Neural crest cell (in vitro differentiated cells): ENCODE measurements at regions not wholly inside any gene's neighbourhood (a gene's known extent, or its start where the extent isn't known, plus 50 kb on each side); places are given as distances from the start of the nearest gene placed in this dataset.

Source experiments
- DNase-seq: peaks from one replicate; pipeline ENCODE4 v3.0.0; 2021; ENCODE audit warnings: low read depth, mixed read lengths, low spot score
- H3K27ac Mint-ChIP-seq: one replicate; pipeline ENCODE4 v1.8.0; 2021; ENCODE audit warnings: mild to moderate bottlenecking, mixed read lengths; ENCODE audit not compliant: unreplicated experiment
- H3K27me3 Mint-ChIP-seq: 2 replicates; pipeline ENCODE4 v1.8.0; 2021; ENCODE audit warnings: low read depth, mild to moderate bottlenecking, mixed read lengths
- H3K36me3 Mint-ChIP-seq: 2 replicates; pipeline ENCODE4 v1.8.0; 2021; ENCODE audit warnings: low read depth, mild to moderate bottlenecking, mixed read lengths
- H3K4me1 Mint-ChIP-seq: 2 replicates; pipeline ENCODE4 v1.8.0; 2021; ENCODE audit warnings: mixed read lengths
- H3K4me3 Mint-ChIP-seq: one replicate; pipeline ENCODE4 v1.8.0; 2021; ENCODE audit warnings: mild to moderate bottlenecking, mixed read lengths
- H3K9me3 Mint-ChIP-seq: 2 replicates; pipeline ENCODE4 v1.8.0; 2021; ENCODE audit warnings: mixed read lengths
- TF ChIP-seq, protein P1 (sequence below): fragments of 200-600 bp; sonication (generic); conservative IDR thresholded peaks from 2 replicates; pipeline ENCODE4 v1.5.0; 2021; ENCODE audit warnings: antibody characterized with exemption, mild to moderate bottlenecking

DNA sequence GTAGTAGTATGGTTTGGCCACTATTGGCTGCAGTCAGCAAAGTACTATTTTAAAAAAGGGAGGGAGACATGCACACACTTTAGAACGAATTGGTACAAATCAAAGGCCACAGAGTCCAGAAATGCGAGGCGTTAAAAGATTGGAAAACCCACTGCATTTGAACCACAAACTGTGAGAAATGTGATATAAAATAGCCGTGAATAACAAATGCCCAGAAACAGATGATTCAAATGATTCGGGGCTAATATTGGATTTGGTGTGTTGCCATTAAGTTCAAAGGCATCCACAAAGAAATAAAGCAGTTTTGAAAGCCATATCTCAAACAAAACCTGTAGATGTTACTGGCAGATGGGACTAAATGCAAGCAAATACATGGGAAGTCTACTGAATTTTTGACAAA, 140.9 kb upstream of the HMHB1 start:
- TF ChIP-seq, protein P1, sequence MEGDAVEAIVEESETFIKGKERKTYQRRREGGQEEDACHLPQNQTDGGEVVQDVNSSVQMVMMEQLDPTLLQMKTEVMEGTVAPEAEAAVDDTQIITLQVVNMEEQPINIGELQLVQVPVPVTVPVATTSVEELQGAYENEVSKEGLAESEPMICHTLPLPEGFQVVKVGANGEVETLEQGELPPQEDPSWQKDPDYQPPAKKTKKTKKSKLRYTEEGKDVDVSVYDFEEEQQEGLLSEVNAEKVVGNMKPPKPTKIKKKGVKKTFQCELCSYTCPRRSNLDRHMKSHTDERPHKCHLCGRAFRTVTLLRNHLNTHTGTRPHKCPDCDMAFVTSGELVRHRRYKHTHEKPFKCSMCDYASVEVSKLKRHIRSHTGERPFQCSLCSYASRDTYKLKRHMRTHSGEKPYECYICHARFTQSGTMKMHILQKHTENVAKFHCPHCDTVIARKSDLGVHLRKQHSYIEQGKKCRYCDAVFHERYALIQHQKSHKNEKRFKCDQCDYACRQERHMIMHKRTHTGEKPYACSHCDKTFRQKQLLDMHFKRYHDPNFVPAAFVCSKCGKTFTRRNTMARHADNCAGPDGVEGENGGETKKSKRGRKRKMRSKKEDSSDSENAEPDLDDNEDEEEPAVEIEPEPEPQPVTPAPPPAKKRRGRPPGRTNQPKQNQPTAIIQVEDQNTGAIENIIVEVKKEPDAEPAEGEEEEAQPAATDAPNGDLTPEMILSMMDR: no peak
- Mint-ChIP-seq H3K27me3 (no peaks in the 10 kb centered on the region), H3K9me3 (peaks cover 3% of the 10 kb centered on the region), H3K36me3 (no peaks in the 10 kb centered on the region), H3K4me3 (no peak overlapping the region), H3K4me1 (no peaks in the 10 kb centered on the region), H3K27ac (no peak overlapping the region)
- DNase-seq: no peak

DNA sequence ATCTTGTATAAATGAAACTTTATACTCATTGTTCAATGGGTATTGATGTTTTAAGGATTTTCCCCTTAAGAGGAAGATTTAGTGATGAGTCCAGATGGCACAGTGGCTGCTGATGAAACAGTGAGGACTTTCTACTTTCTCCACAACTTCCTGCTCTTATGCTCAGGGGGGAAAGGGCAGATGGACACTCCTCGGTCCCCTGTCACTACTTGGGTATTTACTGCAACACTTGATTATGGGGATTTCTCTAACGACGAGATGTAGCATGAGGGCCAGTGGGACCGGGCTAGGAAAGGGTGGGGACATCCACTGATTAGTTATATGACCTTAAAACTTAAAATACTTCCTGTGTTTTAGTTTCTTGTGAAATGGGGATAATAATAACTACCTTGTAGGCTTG, 146.1 kb upstream of the HMHB1 start:
- DNase-seq: no peak
- TF ChIP-seq, protein P1: no peak
- no peak overlapping the region for H3K4me3 Mint-ChIP-seq
- H3K9me3 Mint-ChIP-seq: peaks cover 3% of the 10 kb centered on the region
- no peaks in the 10 kb centered on the region for H3K36me3 Mint-ChIP-seq
- no peak overlapping the region for H3K27ac Mint-ChIP-seq
- H3K27me3 Mint-ChIP-seq: no peaks in the 10 kb centered on the region
- no peaks in the 10 kb centered on the region for H3K4me1 Mint-ChIP-seq

DNA sequence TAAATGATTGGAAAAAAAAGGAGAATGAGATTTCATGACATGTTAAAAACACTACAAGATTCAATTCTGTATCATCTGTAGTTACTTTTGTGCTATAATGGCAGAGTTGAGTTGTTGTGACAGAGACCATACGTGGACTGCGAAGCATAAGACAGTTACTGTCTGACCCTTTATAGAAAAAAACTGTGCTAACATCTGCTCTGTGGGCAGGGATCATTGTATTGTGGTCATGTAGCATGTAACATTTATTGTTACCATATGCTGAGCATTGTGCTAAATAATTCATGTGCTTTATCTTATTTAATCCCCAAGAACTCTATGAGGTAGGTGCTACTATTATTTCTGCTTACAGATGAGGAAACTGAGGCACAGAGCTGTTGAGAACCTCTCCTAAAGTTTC, 147.3 kb upstream of the HMHB1 start:
- Mint-ChIP-seq H3K4me1 (no peaks in the 10 kb centered on the region), H3K36me3 (no peaks in the 10 kb centered on the region), H3K27ac (no peak overlapping the region), H3K9me3 (no peaks in the 10 kb centered on the region), H3K4me3 (no peak overlapping the region), H3K27me3 (no peaks in the 10 kb centered on the region)
- DNase-seq: no peak
- TF ChIP-seq, protein P1: no peak

DNA sequence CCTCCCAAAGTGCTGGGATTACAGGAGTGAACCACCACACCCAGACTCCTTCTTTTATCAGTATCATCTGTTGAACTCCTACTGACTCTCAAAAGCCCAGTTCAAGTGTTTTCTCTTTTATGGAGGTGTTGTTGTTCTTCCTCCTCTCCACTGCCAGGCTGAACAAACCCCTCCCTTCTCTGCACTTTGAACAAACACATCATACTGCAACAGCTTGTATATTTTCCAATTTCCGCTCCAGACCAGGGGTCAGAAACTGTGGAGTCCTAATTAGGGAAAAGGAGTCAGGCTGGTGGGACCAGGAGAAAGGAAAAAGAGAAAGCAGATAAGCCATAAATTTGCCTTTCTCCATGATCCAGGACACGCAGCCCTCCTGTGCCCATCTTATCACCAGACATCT, 148.1 kb upstream of the HMHB1 start:
- DNase-seq: no peak
- no peaks in the 10 kb centered on the region for H3K27me3 Mint-ChIP-seq
- H3K4me1 Mint-ChIP-seq: no peaks in the 10 kb centered on the region
- no peaks in the 10 kb centered on the region for H3K9me3 Mint-ChIP-seq
- TF ChIP-seq, protein P1: no peak
- no peaks in the 10 kb centered on the region for H3K36me3 Mint-ChIP-seq
- no peak overlapping the region for H3K27ac Mint-ChIP-seq
- H3K4me3 Mint-ChIP-seq: no peak overlapping the region

DNA sequence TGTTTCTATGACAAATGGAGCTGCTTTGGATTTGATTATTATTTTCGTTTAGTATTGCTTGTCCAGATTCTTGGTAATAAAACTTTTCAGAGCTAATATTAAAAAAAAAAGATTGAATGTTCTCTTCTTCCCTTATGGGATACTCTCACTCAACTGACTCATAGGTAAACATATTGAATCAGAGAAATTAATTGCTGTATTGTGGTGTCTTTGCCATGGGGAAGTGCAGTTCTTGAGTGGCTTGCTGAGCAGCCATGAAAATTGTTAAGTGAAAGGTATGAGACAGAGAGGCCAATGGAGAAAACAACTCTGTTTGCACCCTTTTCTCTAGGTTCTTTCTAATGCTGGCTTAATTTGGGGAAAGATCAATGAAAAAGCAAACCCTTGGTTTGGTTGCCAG, 149.9 kb upstream of the HMHB1 start:
- TF ChIP-seq, protein P1: no peak
- H3K36me3 Mint-ChIP-seq: no peaks in the 10 kb centered on the region
- no peaks in the 10 kb centered on the region for H3K4me1 Mint-ChIP-seq
- no peak overlapping the region for H3K4me3 Mint-ChIP-seq
- no peaks in the 10 kb centered on the region for H3K27me3 Mint-ChIP-seq
- H3K9me3 Mint-ChIP-seq: no peaks in the 10 kb centered on the region
- H3K27ac Mint-ChIP-seq: no peak overlapping the region
- no peak for DNase-seq

- Mint-ChIP-seq H3K27ac (no peak overlapping the region), H3K27me3 (no peaks in the 10 kb centered on the region), H3K4me1 (no peaks in the 10 kb centered on the region), H3K9me3 (no peaks in the 10 kb centered on the region), H3K4me3 (no peak overlapping the region), H3K36me3 (no peaks in the 10 kb centered on the region)
- no peak for DNase-seq
- TF ChIP-seq, protein P1: no peak
Measured at GRCh38 chr5:143660625-143661024, 151.3 kb upstream of the HMHB1 start.
